Calu3 (cell line): ENCODE measurements at regions not wholly inside any gene's neighbourhood (a gene's known extent, or its start where the extent isn't known, plus 50 kb on each side); places are given as distances from the start of the nearest gene placed in this dataset.
"Not testable (repeated sequence)": the region's sequence is repeated elsewhere in the genome, so short reads cannot be mapped to it uniquely, and the experiment has no call there.

ENCODE experiments used
- BruUV-seq: library from RNA; stranded (reverse); fragments of 400-500 nt; replicated peaks from 2 replicates; lab custom pipeline; 2021; lab: Mats Ljungman, UMichigan
- CTCF ChIA-PET: fragments of 300-600 bp; sonication (Branson Sonifier 250); formaldehyde crosslinking; loops from one replicate; lab custom pipeline; 2022; ENCODE audit warnings: antibody characterized with exemption; lab: Charles Lee
- DNase-seq: peaks from one replicate; pipeline ENCODE4 v3.0.0; 2022
- H3K27ac Mint-ChIP-seq: one replicate; pipeline ENCODE4 v1.8.0; 2022; ENCODE audit warnings: mixed read lengths; ENCODE audit not compliant: unreplicated experiment
- H3K27me3 Mint-ChIP-seq: one replicate; pipeline ENCODE4 v1.8.0; 2022; ENCODE audit warnings: mixed read lengths; ENCODE audit not compliant: unreplicated experiment
- H3K36me3 Mint-ChIP-seq: one replicate; pipeline ENCODE4 v1.8.0; 2022; ENCODE audit warnings: mild to moderate bottlenecking, moderate library complexity, mixed read lengths; ENCODE audit not compliant: insufficient read depth, unreplicated experiment
- H3K4me1 Mint-ChIP-seq: one replicate; pipeline ENCODE4 v1.8.0; 2022; ENCODE audit warnings: mild to moderate bottlenecking, low read depth, mixed read lengths; ENCODE audit not compliant: unreplicated experiment
- H3K4me3 Mint-ChIP-seq: one replicate; pipeline ENCODE4 v1.8.0; 2022; ENCODE audit warnings: mild to moderate bottlenecking, low read depth, moderate library complexity, mixed read lengths; ENCODE audit not compliant: unreplicated experiment
- H3K9me3 Mint-ChIP-seq: one replicate; pipeline ENCODE4 v1.8.0; 2022; ENCODE audit warnings: low read depth, mixed read lengths; ENCODE audit not compliant: unreplicated experiment
- CTCF ChIP-seq: fragments of 200-600 bp; IDR thresholded peaks from one replicate; pipeline ENCODE4 v1.8.0; 2022; ENCODE audit warnings: antibody characterized with exemption; ENCODE audit not compliant: unreplicated experiment
- intact Hi-C: fragments of 100-400 bp; cut with micrococcal nuclease; formaldehyde crosslinking; loops from one replicate; pipeline ENCODE4 v1.10.0; 2022; ENCODE audit not compliant: unreplicated experiment

- no peak overlapping the region for H3K4me3 Mint-ChIP-seq
- no peak overlapping the region for H3K27ac Mint-ChIP-seq
- no peak for TF ChIP-seq CTCF
- intact Hi-C loops = no loop called here
- H3K4me1 Mint-ChIP-seq = peaks cover 29% of the 10 kb centered on the region
- CTCF ChIA-PET = no interaction called here
- H3K36me3 Mint-ChIP-seq = no peaks in the 10 kb centered on the region
- no TSS peak for BruUV-seq
- peaks cover 3% of the 10 kb centered on the region for H3K9me3 Mint-ChIP-seq
- DNase-seq = no peak
- no peaks in the 10 kb centered on the region for H3K27me3 Mint-ChIP-seq
Observed at GRCh38 chr12:42912367-42912766, 322.8 kb upstream of the PRICKLE1 start.

- H3K9me3 Mint-ChIP-seq = peaks cover 3% of the 10 kb centered on the region
Observed at GRCh38 chr12:42910656-42911055, 321.1 kb upstream of the PRICKLE1 start.

GRCh38 chr12:42908712-42909111 lies 319.2 kb upstream of the PRICKLE1 start:
- no peaks in the 10 kb centered on the region for H3K36me3 Mint-ChIP-seq
- H3K4me3 Mint-ChIP-seq = no peak overlapping the region
- intact Hi-C loops = no loop called here
- H3K9me3 Mint-ChIP-seq = peaks cover 3% of the 10 kb centered on the region
- no peaks in the 10 kb centered on the region for H3K27me3 Mint-ChIP-seq
- TF ChIP-seq CTCF = no peak
- DNase-seq = no peak
- no TSS peak for BruUV-seq
- H3K4me1 Mint-ChIP-seq = no peaks in the 10 kb centered on the region
- CTCF ChIA-PET = no interaction called here
- H3K27ac Mint-ChIP-seq = no peak overlapping the region

More at GRCh38 chr12:42910656-42911055, 321.1 kb upstream of the PRICKLE1 start:
- BruUV-seq = no TSS peak
- intact Hi-C loops = no loop called here
- Mint-ChIP-seq H3K27me3 (no peaks in the 10 kb centered on the region), H3K36me3 (no peaks in the 10 kb centered on the region), H3K4me1 (peaks cover 15% of the 10 kb centered on the region), H3K4me3 (no peak overlapping the region), H3K27ac (no peak overlapping the region)
- CTCF ChIA-PET = no interaction called here
- no peak for TF ChIP-seq CTCF
- DNase-seq = no peak

GRCh38 chr12:42906801-42907200 lies 317.3 kb upstream of the PRICKLE1 start:
- H3K4me1 Mint-ChIP-seq, BruUV-seq, DNase-seq, CTCF ChIA-PET, H3K9me3 Mint-ChIP-seq, intact Hi-C loops, H3K27me3 Mint-ChIP-seq, H3K27ac Mint-ChIP-seq, H3K4me3 Mint-ChIP-seq, H3K36me3 Mint-ChIP-seq: not testable (repeated sequence)

GRCh38 chr12:42905419-42905705 lies 315.8 kb upstream of the PRICKLE1 start:
- Mint-ChIP-seq H3K4me1 (no peaks in the 10 kb centered on the region), H3K4me3 (no peak overlapping the region), H3K36me3 (no peaks in the 10 kb centered on the region), H3K27me3 (no peaks in the 10 kb centered on the region), H3K27ac (no peak overlapping the region), H3K9me3 (no peaks in the 10 kb centered on the region)
- no TSS peak for BruUV-seq
- no peak for DNase-seq
- TF ChIP-seq CTCF = no peak
- intact Hi-C loops = no loop called here
- CTCF ChIA-PET = no interaction called here
